HepG2 (cell line): ENCODE measurements at regions not wholly inside any gene's neighbourhood (a gene's known extent, or its start where the extent isn't known, plus 50 kb on each side); places are given as distances from the start of the nearest gene placed in this dataset.
A peak's percentile ranks its signal among the peaks of the same experiment; 100 is the strongest.

ENCODE experiments used
- ARNT2 ChIP-seq: sonication (generic); formaldehyde crosslinking; IDR thresholded peaks from 2 replicates; pipeline ENCODE4 v1.8.0; 2022; ENCODE audit warnings: mild to moderate bottlenecking, low read depth, missing genetic modification reagents, moderate library complexity
- IRF2 ChIP-seq: IDR thresholded peaks from 2 replicates; pipeline ENCODE4 v1.6.1; 2018; ENCODE audit warnings: missing genetic modification reagents, missing compliant biosample characterization
- JDP2 ChIP-seq: sonication (generic); formaldehyde crosslinking; IDR thresholded peaks from 2 replicates; pipeline ENCODE4 v1.8.1; 2022; ENCODE audit warnings: missing genetic modification reagents, borderline replicate concordance
- MATR3 ChIP-seq: sonication (generic); formaldehyde crosslinking; IDR thresholded peaks from 2 replicates; pipeline ENCODE4 v1.4.0; 2020; ENCODE audit warnings: missing genetic modification reagents
- MAZ ChIP-seq, 2 experiments: sonication (generic) in 1 of 2; formaldehyde crosslinking in 1 of 2; IDR thresholded peaks; 2 replicates each; pipeline versions ENCODE4 v1.5.0 to v1.6.1; 2012 to 2020; ENCODE audit warnings: low read depth in 2 of 2, mild to moderate bottlenecking in 2 of 2, borderline replicate concordance in 1 of 2, improper control_type of control experiment in 1 of 2, low read length in 1 of 2, missing genetic modification reagents in 1 of 2, moderate library complexity in 1 of 2
- MED1 ChIP-seq: sonication (generic); formaldehyde crosslinking; IDR thresholded peaks from 2 replicates; pipeline ENCODE4 v1.4.0; 2020; ENCODE audit warnings: missing genetic modification reagents
- MED13 ChIP-seq: sonication (generic); formaldehyde crosslinking; IDR thresholded peaks from 2 replicates; pipeline ENCODE4 v1.5.0; 2020; ENCODE audit warnings: missing genetic modification reagents
- NFKB2 ChIP-seq: sonication (generic); formaldehyde crosslinking; IDR thresholded peaks from 2 replicates; pipeline ENCODE4 v1.4.0; 2020; ENCODE audit warnings: missing genetic modification reagents, borderline replicate concordance
- PHF20 ChIP-seq: sonication (generic); formaldehyde crosslinking; IDR thresholded peaks from 2 replicates; pipeline ENCODE4 v1.5.0; 2020; ENCODE audit warnings: mild to moderate bottlenecking, missing genetic modification reagents
- PRDM4 ChIP-seq: sonication (generic); formaldehyde crosslinking; IDR thresholded peaks from 2 replicates; pipeline ENCODE4 v1.9.0; 2021; ENCODE audit warnings: missing genetic modification reagents, borderline replicate concordance
- RBM39 ChIP-seq: fragments of 200-400 bp; formaldehyde crosslinking; IDR thresholded peaks from one replicate; pipeline ENCODE4 v1.6.1; 2018; ENCODE audit warnings: antibody characterized with exemption, mild to moderate bottlenecking, low read depth, low read length; ENCODE audit not compliant: poor library complexity, severe bottlenecking
- YY1 ChIP-seq: IDR thresholded peaks from 2 replicates; pipeline ENCODE4 v1.6.1; 2011; ENCODE audit warnings: low read length, low read depth, moderate library complexity, mild to moderate bottlenecking; ENCODE audit not compliant: insufficient read depth, insufficient replicate concordance
- ZBTB46 ChIP-seq: sonication (generic); formaldehyde crosslinking; IDR thresholded peaks from 2 replicates; pipeline ENCODE4 v1.4.0; 2020; ENCODE audit warnings: mild to moderate bottlenecking, missing genetic modification reagents, borderline replicate concordance
- ZFP62 ChIP-seq: sonication (generic); formaldehyde crosslinking; IDR thresholded peaks from 2 replicates; pipeline ENCODE4 v1.4.0; 2020; ENCODE audit warnings: missing genetic modification reagents
- ZKSCAN8 ChIP-seq: IDR thresholded peaks from 2 replicates; pipeline ENCODE4 v1.6.1; 2016; ENCODE audit warnings: borderline replicate concordance, missing genetic modification reagents, missing compliant biosample characterization
- ZNF205 ChIP-seq: IDR thresholded peaks from 2 replicates; pipeline ENCODE4 v1.6.1; 2018; ENCODE audit warnings: missing biosample characterization, missing genetic modification reagents
- ZNF207 ChIP-seq: fragments of 450-650 bp; IDR thresholded peaks from 2 replicates; pipeline ENCODE4 v1.6.1; 2016; ENCODE audit warnings: antibody characterized with exemption, borderline replicate concordance
- ZNF274 ChIP-seq: sonication (generic); formaldehyde crosslinking; IDR thresholded peaks from 2 replicates; pipeline ENCODE4 v1.5.1; 2020; ENCODE audit warnings: mild to moderate bottlenecking, missing genetic modification reagents
- ZNF350 ChIP-seq: sonication (generic); formaldehyde crosslinking; IDR thresholded peaks from 2 replicates; pipeline ENCODE4 v1.4.0; 2020; ENCODE audit warnings: mild to moderate bottlenecking, low read depth, missing genetic modification reagents, borderline replicate concordance
- ZNF775 ChIP-seq: sonication (generic); formaldehyde crosslinking; IDR thresholded peaks from 2 replicates; pipeline ENCODE4 v1.4.0; 2020; ENCODE audit warnings: missing genetic modification reagents, mild to moderate bottlenecking, moderate library complexity, borderline replicate concordance
- TF ChIP-seq, protein P1 (sequence below): sonication (generic); formaldehyde crosslinking; IDR thresholded peaks from 2 replicates; pipeline ENCODE4 v1.8.1; 2023; ENCODE audit warnings: mild to moderate bottlenecking, missing genetic modification reagents

- 0 out of 2 replicates have a peak, but pooled peaks have one; percentile 42 for TF ChIP-seq ARNT2 (CRISPR knock-in tag)
- peak; percentile 12; the same call in 1 of the 2 replicates for TF ChIP-seq PHF20 (CRISPR knock-in tag)
- peak; percentile 80 for TF ChIP-seq MAZ (IDR thresholded peaks at IDR 0.05; ENCODE audit: borderline replicate concordance, low read depth, low read length)
- peak; percentile 97 for TF ChIP-seq MAZ (CRISPR knock-in tag; IDR thresholded peaks at IDR 0.05; ENCODE audit: low read depth)
- TF ChIP-seq YY1 = peak; percentile 17
- no peak for TF ChIP-seq ZFP62 (CRISPR knock-in tag)
- TF ChIP-seq JDP2 = no peak; the same call in 1 of the 2 replicates
- no peak for TF ChIP-seq ZNF775 (CRISPR knock-in tag)
- peak; percentile 95 for TF ChIP-seq ZNF274 (CRISPR knock-in tag)
- TF ChIP-seq, protein P1, sequence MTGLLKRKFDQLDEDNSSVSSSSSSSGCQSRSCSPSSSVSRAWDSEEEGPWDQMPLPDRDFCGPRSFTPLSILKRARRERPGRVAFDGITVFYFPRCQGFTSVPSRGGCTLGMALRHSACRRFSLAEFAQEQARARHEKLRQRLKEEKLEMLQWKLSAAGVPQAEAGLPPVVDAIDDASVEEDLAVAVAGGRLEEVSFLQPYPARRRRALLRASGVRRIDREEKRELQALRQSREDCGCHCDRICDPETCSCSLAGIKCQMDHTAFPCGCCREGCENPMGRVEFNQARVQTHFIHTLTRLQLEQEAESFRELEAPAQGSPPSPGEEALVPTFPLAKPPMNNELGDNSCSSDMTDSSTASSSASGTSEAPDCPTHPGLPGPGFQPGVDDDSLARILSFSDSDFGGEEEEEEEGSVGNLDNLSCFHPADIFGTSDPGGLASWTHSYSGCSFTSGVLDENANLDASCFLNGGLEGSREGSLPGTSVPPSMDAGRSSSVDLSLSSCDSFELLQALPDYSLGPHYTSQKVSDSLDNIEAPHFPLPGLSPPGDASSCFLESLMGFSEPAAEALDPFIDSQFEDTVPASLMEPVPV (CRISPR knock-in tag) = peak; percentile 88
- TF ChIP-seq ZNF350 (CRISPR knock-in tag) = peak; percentile 89
- TF ChIP-seq NFKB2 (CRISPR knock-in tag) = peak; percentile 96
- no peak for TF ChIP-seq ZNF207
- TF ChIP-seq ZNF205 = peak; percentile 83
- peak; percentile 97 for TF ChIP-seq MED1 (CRISPR knock-in tag)
- peak; percentile 96 for TF ChIP-seq MED13
- TF ChIP-seq IRF2 (CRISPR knock-in tag) = peak; percentile 77; the same call in 1 of the 2 replicates
- no peak for TF ChIP-seq PRDM4 (CRISPR knock-in tag)
- TF ChIP-seq MATR3 (CRISPR knock-in tag) = no peak
- TF ChIP-seq RBM39 = no peak
- TF ChIP-seq ZKSCAN8 = peak; percentile 76; the same call in 1 of the 2 replicates
- TF ChIP-seq ZBTB46 (CRISPR knock-in tag) = no peak
Measured at GRCh38 chr9:129558551-129559505, 62.1 kb downstream of the C9orf50 start (continued).
